Gastroesophageal sphincter (tissue), 3 donors: ENCODE measurements at regions not wholly inside any gene's neighbourhood (a gene's known extent, or its start where the extent isn't known, plus 50 kb on each side); places are given as distances from the start of the nearest gene placed in this dataset.

ENCODE experiments used
- CTCF ChIP-seq, 4 experiments: fragments of 200-600 bp in 2 of 4; fragments of 450-650 bp in 2 of 4; sonication (generic) in 1 of 4; IDR thresholded peaks; one replicate each; pipeline ENCODE4 v1.5.1; 2017 to 2019; ENCODE audit warnings: antibody characterized with exemption in 4 of 4, mild to moderate bottlenecking in 2 of 4, moderate library complexity in 2 of 4
- EP300 ChIP-seq: sonication (generic); formaldehyde crosslinking; IDR thresholded peaks from one replicate; pipeline ENCODE4 v1.6.1; 2017; ENCODE audit warnings: antibody characterized with exemption, mild to moderate bottlenecking
- POLR2AphosphoS5 ChIP-seq: sonication (generic); formaldehyde crosslinking; IDR thresholded peaks from one replicate; pipeline ENCODE4 v1.6.1; 2017; ENCODE audit warnings: antibody characterized with exemption

GRCh38 chr1:72432645-72433267 is 150.4 kb upstream of the NEGR1 start:
- TF ChIP-seq CTCF (IDR thresholded peaks at IDR 0.05) (no peak), POLR2AphosphoS5 (no peak), EP300 (no peak)
